GM23338 (cell line): ENCODE measurements at regions not wholly inside any gene's neighbourhood (a gene's known extent, or its start where the extent isn't known, plus 50 kb on each side); places are given as distances from the start of the nearest gene placed in this dataset.

Experiments
- EZH2phosphoT487 ChIP-seq: fragments of 200-600 bp; sonication (generic); IDR thresholded peaks from one replicate; pipeline ENCODE4 v1.8.1; 2018; ENCODE audit warnings: antibody characterized with exemption; ENCODE audit not compliant: unreplicated experiment
- JUNB ChIP-seq: IDR thresholded peaks from one replicate; pipeline ENCODE4 v1.6.1; 2016; ENCODE audit warnings: antibody characterized with exemption; ENCODE audit not compliant: unreplicated experiment
- STAT1 ChIP-seq: IDR thresholded peaks from one replicate; pipeline ENCODE4 v1.6.1; 2016; ENCODE audit warnings: antibody characterized with exemption; ENCODE audit not compliant: unreplicated experiment
- ZNF331 ChIP-seq: fragments of 250-450 bp; sonication (Bioruptor Pico); IDR thresholded peaks from 2 replicates; pipeline ENCODE4 v1.5.0; 2020; ENCODE audit warnings: low read depth, mild to moderate bottlenecking, moderate library complexity
- TF ChIP-seq, protein P1 (sequence below), 2 experiments: fragments of 200-600 bp in 1 of 2; sonication (generic) in 1 of 2; conservative IDR thresholded peaks; 2 replicates each; pipeline versions ENCODE4 v1.5.1 to v1.6.1; 2016 to 2017; ENCODE audit warnings: antibody characterized with exemption in 2 of 2, low read depth in 2 of 2, mild to moderate bottlenecking in 2 of 2, moderate library complexity in 1 of 2

DNA sequence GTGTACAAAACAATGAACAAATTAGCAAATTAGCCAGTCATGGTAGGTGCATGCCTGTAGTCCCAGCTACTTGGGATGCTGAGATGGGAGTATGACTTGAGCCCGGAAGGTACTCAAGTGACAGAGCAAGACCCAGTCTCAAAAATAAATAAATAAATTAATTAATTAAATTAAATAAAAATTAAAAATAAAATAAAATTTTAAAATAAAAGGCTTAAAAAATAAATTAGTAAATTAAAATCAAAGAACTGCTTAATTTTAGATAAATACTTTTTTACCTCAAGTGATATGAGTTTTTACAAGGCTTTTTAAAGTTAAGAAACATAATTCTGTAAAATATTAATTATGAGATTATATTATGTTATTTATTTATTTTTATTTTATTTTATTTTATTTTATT is 50.9 kb upstream of the TSPAN18 start (continued):
- no peak for TF ChIP-seq STAT1
- TF ChIP-seq EZH2phosphoT487, result no peak
- no peak for TF ChIP-seq JUNB
- no peak for TF ChIP-seq ZNF331 (CRISPR knock-in tag)
- TF ChIP-seq, protein P1, sequence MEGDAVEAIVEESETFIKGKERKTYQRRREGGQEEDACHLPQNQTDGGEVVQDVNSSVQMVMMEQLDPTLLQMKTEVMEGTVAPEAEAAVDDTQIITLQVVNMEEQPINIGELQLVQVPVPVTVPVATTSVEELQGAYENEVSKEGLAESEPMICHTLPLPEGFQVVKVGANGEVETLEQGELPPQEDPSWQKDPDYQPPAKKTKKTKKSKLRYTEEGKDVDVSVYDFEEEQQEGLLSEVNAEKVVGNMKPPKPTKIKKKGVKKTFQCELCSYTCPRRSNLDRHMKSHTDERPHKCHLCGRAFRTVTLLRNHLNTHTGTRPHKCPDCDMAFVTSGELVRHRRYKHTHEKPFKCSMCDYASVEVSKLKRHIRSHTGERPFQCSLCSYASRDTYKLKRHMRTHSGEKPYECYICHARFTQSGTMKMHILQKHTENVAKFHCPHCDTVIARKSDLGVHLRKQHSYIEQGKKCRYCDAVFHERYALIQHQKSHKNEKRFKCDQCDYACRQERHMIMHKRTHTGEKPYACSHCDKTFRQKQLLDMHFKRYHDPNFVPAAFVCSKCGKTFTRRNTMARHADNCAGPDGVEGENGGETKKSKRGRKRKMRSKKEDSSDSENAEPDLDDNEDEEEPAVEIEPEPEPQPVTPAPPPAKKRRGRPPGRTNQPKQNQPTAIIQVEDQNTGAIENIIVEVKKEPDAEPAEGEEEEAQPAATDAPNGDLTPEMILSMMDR (conservative IDR thresholded peaks at IDR 0.05; ENCODE audit: low read depth in 2 of 2), result no peak
